ENCODE measurements at regions not wholly inside any gene's neighbourhood (a gene's known extent, or its start where the extent isn't known, plus 50 kb on each side); places are given as distances from the start of the nearest gene placed in this dataset.

GRCh38 chr6:134622382-134623173, 304.7 kb upstream of the SGK1 start:
- no peak for FAIRE-seq
- POLR2A ChIA-PET = interaction anchor here (0.6 to 2.2 kb wide), 5 partner anchors 11 to 90 kb away, joined by 3 to 7 read pairs (median 3); no protein-coding TSS in a partner anchor

More at GRCh38 chr6:134622382-134623173, 304.7 kb upstream of the SGK1 start:
- no peak overlapping the region for H3K9ac ChIP-seq (ENCODE audit: insufficient read depth in 1 of 2, low read depth in 2 of 2, low read length in 2 of 2)
- CTCF ChIA-PET (ENCODE audit: low intra/inter-chr PET ratio) = no interaction called here
- DNase-seq (ENCODE audit: extremely low read depth in 1 of 4, low spot score in 3 of 4) (no peak), ATAC-seq (no peak)
- no peak overlapping the region for H3K4me3 ChIP-seq
- in situ Hi-C loops (cut with MboI) = no loop called here
- WGBS (ENCODE audit: insufficient coverage, low coverage, missing lambda C conversion rate) = 0% methylated on average over 4 of the region's 4 CpGs
- H3K4me1 ChIP-seq (replicated peaks in 1 of 2; ENCODE audit: control insufficient read depth in 2 of 2, insufficient read depth in 2 of 2, low read length in 2 of 2) = no peaks in the 10 kb centered on the region
- TF ChIP-seq, protein P1, sequence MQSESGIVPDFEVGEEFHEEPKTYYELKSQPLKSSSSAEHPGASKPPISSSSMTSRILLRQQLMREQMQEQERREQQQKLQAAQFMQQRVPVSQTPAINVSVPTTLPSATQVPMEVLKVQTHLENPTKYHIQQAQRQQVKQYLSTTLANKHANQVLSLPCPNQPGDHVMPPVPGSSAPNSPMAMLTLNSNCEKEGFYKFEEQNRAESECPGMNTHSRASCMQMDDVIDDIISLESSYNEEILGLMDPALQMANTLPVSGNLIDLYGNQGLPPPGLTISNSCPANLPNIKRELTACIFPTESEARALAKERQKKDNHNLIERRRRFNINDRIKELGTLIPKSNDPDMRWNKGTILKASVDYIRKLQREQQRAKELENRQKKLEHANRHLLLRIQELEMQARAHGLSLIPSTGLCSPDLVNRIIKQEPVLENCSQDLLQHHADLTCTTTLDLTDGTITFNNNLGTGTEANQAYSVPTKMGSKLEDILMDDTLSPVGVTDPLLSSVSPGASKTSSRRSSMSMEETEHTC (IDR thresholded peaks at IDR 0.05) = no peak
- TF ChIP-seq SMAD2 (IDR thresholded peaks at IDR 0.05; ENCODE audit: low read depth, low read length) = no peak
- no peak for TF ChIP-seq DACH1 (IDR thresholded peaks at IDR 0.05; ENCODE audit: partially characterized antibody)
- no peak for TF ChIP-seq ATF7 (IDR thresholded peaks at IDR 0.05)
- no peak for TF ChIP-seq POLR2H (tag; IDR thresholded peaks at IDR 0.05; ENCODE audit: low read depth)
- no peak for TF ChIP-seq MAX (CRISPR knock-in tag; IDR thresholded peaks at IDR 0.05)
- no peak for TF ChIP-seq ZKSCAN3 (CRISPR knock-in tag; IDR thresholded peaks at IDR 0.05)
- TF ChIP-seq TARDBP (IDR thresholded peaks at IDR 0.05) = no peak
- no peak for TF ChIP-seq ZNF274 (IDR thresholded peaks at IDR 0.05; ENCODE audit: borderline replicate concordance, low read depth, low read length)
- no peaks in the 10 kb centered on the region for H3K36me3 ChIP-seq (ENCODE audit: control insufficient read depth, insufficient read depth, low read length)
- no peaks in the 10 kb centered on the region for H4K20me1 ChIP-seq (replicated peaks; ENCODE audit: control insufficient read depth, insufficient read depth, low read length)
- no peak overlapping the region for H3K4me2 ChIP-seq (ENCODE audit: insufficient read depth, low read length)
- H2AFZ ChIP-seq (ENCODE audit: low read depth, low read length) = no peak overlapping the region
- no peaks in the 10 kb centered on the region for H3K9me1 ChIP-seq (ENCODE audit: control insufficient read depth, insufficient read depth, low read length)
- H3K27ac ChIP-seq (ENCODE audit: extremely low read depth, low read depth, low read length) = no peak overlapping the region
- H3K9me3 ChIP-seq (replicated peaks; ENCODE audit: control insufficient read depth, insufficient read depth, low read depth, low read length) = no peaks in the 10 kb centered on the region
- BruUV-seq (replicated peaks) = no TSS peak
- H3K27me3 ChIP-seq (ENCODE audit: control insufficient read depth in 2 of 2, insufficient read depth in 2 of 2, low read length in 2 of 2) = peaks cover 8% of the 10 kb centered on the region in 2 experiments
- intact Hi-C loops (cut with micrococcal nuclease) = no loop called here
- no peaks in the 10 kb centered on the region for H3K79me2 ChIP-seq (ENCODE audit: control insufficient read depth, insufficient read depth, low read length)
